Smooth muscle cell (in vitro differentiated cells): ENCODE measurements at regions not wholly inside any gene's neighbourhood (a gene's known extent, or its start where the extent isn't known, plus 50 kb on each side); places are given as distances from the start of the nearest gene placed in this dataset.

Source experiments
- DNase-seq: peaks from one replicate; lab custom pipeline; 2025; ENCODE audit not compliant: unreplicated experiment; lab: John Stamatoyannopoulos, UW
- H2AFZ ChIP-seq: fragments of 200-600 bp; sonication (generic); 2 replicates; pipeline ENCODE4 v1.6.0; 2016; ENCODE audit warnings: antibody characterized with exemption, low read depth, mild to moderate bottlenecking
- H3F3A ChIP-seq: fragments of 200-600 bp; sonication (generic); 2 replicates; pipeline ENCODE4 v1.6.0; 2017; ENCODE audit warnings: antibody characterized with exemption, low read depth
- H3K27ac ChIP-seq: fragments of 200-600 bp; sonication (generic); 2 replicates; pipeline ENCODE4 v1.5.1; 2016; ENCODE audit warnings: low read depth, mild to moderate bottlenecking
- H3K27me3 ChIP-seq: fragments of 200-600 bp; sonication (generic); 2 replicates; pipeline ENCODE4 v1.6.1; 2016; ENCODE audit warnings: low read depth, mild to moderate bottlenecking
- H3K36me3 ChIP-seq: fragments of 200-600 bp; sonication (generic); 2 replicates; pipeline ENCODE4 v1.5.1; 2016; ENCODE audit warnings: low read depth
- H3K4me1 ChIP-seq: fragments of 200-600 bp; sonication (generic); 2 replicates; pipeline ENCODE4 v1.5.1; 2016; ENCODE audit warnings: low read depth
- H3K4me2 ChIP-seq: fragments of 200-600 bp; sonication (generic); 2 replicates; pipeline ENCODE4 v1.6.0; 2016; ENCODE audit warnings: mild to moderate bottlenecking
- H3K4me3 ChIP-seq: fragments of 200-600 bp; sonication (generic); 2 replicates; pipeline ENCODE4 v1.5.1; 2016; ENCODE audit warnings: mild to moderate bottlenecking
- H3K79me2 ChIP-seq: fragments of 200-600 bp; sonication (generic); 2 replicates; pipeline ENCODE4 v1.6.0; 2016; ENCODE audit warnings: low read depth, mild to moderate bottlenecking
- H3K9ac ChIP-seq: fragments of 200-600 bp; sonication (generic); 2 replicates; pipeline ENCODE4 v1.6.0; 2016; ENCODE audit warnings: low read depth
- H3K9me3 ChIP-seq: fragments of 200-600 bp; sonication (generic); replicated peaks from 2 replicates; pipeline ENCODE4 v1.5.1; 2016; ENCODE audit warnings: low read depth
- H4K20me1 ChIP-seq: fragments of 200-600 bp; sonication (generic); 2 replicates; pipeline ENCODE4 v1.6.0; 2016; ENCODE audit warnings: low read depth
- WGBS: methylation state at CpG from one replicate; pipeline ENCODE4 v1.1.7; 2016; ENCODE audit warnings: low lambda C conversion rate; 5-methylcytosine and 5-hydroxymethylcytosine counted together
- TF ChIP-seq, protein P1 (sequence below): fragments of 200-600 bp; sonication (generic); IDR thresholded peaks from 2 replicates; pipeline ENCODE4 v1.5.1; 2017; ENCODE audit warnings: borderline replicate concordance, mild to moderate bottlenecking, antibody characterized with exemption; ENCODE audit not compliant: insufficient read depth, poor library complexity, severe bottlenecking

DNA sequence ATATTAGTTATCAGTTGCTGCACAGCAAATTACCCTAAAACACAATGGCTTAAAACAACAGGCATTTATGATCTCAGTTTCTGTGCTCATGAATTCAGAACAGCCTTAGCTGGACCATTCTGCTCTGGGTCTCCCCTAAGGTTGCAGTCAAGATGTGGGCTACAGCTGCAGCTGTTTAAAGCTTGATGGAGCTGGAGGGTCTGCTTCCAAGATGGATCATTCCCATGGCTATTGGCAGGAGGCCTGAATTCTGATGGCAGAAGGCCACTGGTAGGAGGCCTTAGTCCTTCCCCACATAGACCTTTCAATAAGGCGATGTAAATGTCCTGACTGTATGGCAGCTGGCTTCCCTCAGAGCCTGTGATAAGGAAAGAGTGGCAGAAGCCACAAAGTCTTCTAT is 118.6 kb upstream of the SERPINE2 start:
- DNase-seq, result no peak
- Histone ChIP-seq H3F3A (peaks cover 6% of the 10 kb centered on the region), H4K20me1 (no peaks in the 10 kb centered on the region), H3K4me2 (no peak overlapping the region), H3K27me3 (no peaks in the 10 kb centered on the region), H3K4me1 (peaks cover 3% of the 10 kb centered on the region), H3K79me2 (no peaks in the 10 kb centered on the region), H3K9me3 (no peaks in the 10 kb centered on the region), H3K9ac (no peak overlapping the region), H3K27ac (no peak overlapping the region), H2AFZ (no peak overlapping the region), H3K36me3 (no peaks in the 10 kb centered on the region), H3K4me3 (no peak overlapping the region)
- TF ChIP-seq, protein P1, sequence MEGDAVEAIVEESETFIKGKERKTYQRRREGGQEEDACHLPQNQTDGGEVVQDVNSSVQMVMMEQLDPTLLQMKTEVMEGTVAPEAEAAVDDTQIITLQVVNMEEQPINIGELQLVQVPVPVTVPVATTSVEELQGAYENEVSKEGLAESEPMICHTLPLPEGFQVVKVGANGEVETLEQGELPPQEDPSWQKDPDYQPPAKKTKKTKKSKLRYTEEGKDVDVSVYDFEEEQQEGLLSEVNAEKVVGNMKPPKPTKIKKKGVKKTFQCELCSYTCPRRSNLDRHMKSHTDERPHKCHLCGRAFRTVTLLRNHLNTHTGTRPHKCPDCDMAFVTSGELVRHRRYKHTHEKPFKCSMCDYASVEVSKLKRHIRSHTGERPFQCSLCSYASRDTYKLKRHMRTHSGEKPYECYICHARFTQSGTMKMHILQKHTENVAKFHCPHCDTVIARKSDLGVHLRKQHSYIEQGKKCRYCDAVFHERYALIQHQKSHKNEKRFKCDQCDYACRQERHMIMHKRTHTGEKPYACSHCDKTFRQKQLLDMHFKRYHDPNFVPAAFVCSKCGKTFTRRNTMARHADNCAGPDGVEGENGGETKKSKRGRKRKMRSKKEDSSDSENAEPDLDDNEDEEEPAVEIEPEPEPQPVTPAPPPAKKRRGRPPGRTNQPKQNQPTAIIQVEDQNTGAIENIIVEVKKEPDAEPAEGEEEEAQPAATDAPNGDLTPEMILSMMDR, result no peak
- WGBS, result 95% methylated on average over 1 of the region's 1 CpG

DNA sequence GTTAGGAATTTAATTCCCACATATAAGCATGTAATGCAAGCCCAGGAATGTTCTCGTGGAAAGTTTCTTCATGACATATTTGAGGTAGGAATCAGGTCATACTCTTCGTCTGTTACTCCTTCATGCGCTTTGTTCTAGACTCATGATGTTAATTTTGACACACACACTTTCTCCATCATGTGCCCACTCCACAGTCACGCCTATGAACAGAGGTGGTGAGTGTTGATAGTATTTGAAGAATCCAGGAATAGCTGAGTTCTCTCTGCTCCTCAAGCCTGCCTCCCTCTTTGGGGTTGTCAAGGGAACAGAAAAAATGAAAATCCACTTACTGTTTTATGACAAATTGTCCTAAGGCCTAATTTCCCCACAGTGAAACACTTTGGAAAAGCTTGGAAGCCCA is 117.3 kb upstream of the SERPINE2 start:
- H3F3A ChIP-seq, result peaks cover 6% of the 10 kb centered on the region
- H3K27me3 ChIP-seq, result no peaks in the 10 kb centered on the region
- no peaks in the 10 kb centered on the region for H3K79me2 ChIP-seq
- 88% methylated on average over 4 of the region's 4 CpGs for WGBS
- TF ChIP-seq, protein P1, result no peak
- H4K20me1 ChIP-seq, result no peaks in the 10 kb centered on the region
- no peak overlapping the region for H3K4me3 ChIP-seq
- peaks cover 3% of the 10 kb centered on the region for H3K4me1 ChIP-seq
- H3K9me3 ChIP-seq, result no peaks in the 10 kb centered on the region
- H3K36me3 ChIP-seq, result no peaks in the 10 kb centered on the region
- H2AFZ ChIP-seq, result no peak overlapping the region
- H3K9ac ChIP-seq, result no peak overlapping the region
- no peak for DNase-seq
- peak overlapping the region; percentile 52 for H3K4me2 ChIP-seq
- peak overlapping the region; percentile 13 for H3K27ac ChIP-seq

DNA sequence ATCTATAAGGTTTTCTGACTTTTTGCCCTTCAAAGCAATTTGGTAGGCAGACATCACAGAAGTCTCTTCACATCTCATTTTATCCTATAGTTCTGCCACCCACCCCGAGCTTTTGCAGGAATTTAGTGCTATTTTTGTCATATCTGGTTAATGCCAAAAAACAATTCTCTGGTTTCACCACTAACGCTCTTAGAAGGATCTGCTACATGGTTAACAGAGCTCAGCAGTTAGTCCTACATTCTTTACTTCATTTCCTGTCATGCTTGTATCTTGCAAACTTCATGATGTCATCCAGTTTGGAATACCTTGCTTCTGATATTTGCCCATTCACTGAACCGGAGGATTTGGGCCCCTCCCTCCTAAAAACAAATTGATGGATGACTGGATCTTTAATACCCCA is 116.8 kb upstream of the SERPINE2 start:
- no peaks in the 10 kb centered on the region for H4K20me1 ChIP-seq
- H3K27ac ChIP-seq, result peak overlapping the region; percentile 13
- H3K4me3 ChIP-seq, result no peak overlapping the region
- no peak overlapping the region for H3K9ac ChIP-seq
- no peaks in the 10 kb centered on the region for H3K79me2 ChIP-seq
- no peaks in the 10 kb centered on the region for H3K36me3 ChIP-seq
- 14% methylated on average over 3 of the region's 3 CpGs for WGBS
- DNase-seq, result no peak
- peak overlapping the region; percentile 59 for H2AFZ ChIP-seq
- no peaks in the 10 kb centered on the region for H3K27me3 ChIP-seq
- TF ChIP-seq, protein P1, result no peak
- peaks cover 3% of the 10 kb centered on the region for H3K4me1 ChIP-seq
- peaks cover 6% of the 10 kb centered on the region for H3F3A ChIP-seq
- no peaks in the 10 kb centered on the region for H3K9me3 ChIP-seq
- peak overlapping the region; percentile 52 for H3K4me2 ChIP-seq

DNA sequence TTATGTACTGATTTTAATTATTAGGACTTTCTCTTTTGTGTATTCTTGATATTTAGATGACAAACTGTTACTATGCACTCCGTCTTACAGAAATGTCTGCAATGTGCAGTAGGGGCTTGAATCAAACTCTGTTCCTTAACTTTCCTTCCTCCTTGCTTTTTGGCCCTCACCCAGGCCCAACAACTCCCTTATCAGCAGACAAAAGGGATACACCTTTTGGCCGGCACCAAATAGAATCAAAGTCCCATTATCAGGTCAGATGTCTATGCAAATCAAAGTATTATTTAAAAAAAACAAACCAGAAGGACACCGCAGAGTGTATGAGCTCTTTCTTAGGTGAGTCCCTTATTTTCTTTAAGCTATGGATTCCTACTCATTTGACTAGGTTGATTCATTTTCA is 116.3 kb upstream of the SERPINE2 start:
- WGBS, result 94% methylated on average over 3 of the region's 3 CpGs
- Histone ChIP-seq H3K4me1 (peaks cover 3% of the 10 kb centered on the region), H2AFZ (peak overlapping the region; percentile 59), H4K20me1 (no peaks in the 10 kb centered on the region), H3K4me2 (peak overlapping the region; percentile 11), H3K9me3 (no peaks in the 10 kb centered on the region), H3K4me3 (no peak overlapping the region), H3K9ac (no peak overlapping the region), H3K36me3 (no peaks in the 10 kb centered on the region), H3K27me3 (no peaks in the 10 kb centered on the region), H3K79me2 (no peaks in the 10 kb centered on the region), H3K27ac (peak overlapping the region; percentile 13), H3F3A (peaks cover 6% of the 10 kb centered on the region)
- no peak for DNase-seq
- TF ChIP-seq, protein P1, result no peak
